ENCODE measurements at regions not wholly inside any gene's neighbourhood (a gene's known extent, or its start where the extent isn't known, plus 50 kb on each side); places are given as distances from the start of the nearest gene placed in this dataset.

- TF ChIP-seq, protein P1, sequence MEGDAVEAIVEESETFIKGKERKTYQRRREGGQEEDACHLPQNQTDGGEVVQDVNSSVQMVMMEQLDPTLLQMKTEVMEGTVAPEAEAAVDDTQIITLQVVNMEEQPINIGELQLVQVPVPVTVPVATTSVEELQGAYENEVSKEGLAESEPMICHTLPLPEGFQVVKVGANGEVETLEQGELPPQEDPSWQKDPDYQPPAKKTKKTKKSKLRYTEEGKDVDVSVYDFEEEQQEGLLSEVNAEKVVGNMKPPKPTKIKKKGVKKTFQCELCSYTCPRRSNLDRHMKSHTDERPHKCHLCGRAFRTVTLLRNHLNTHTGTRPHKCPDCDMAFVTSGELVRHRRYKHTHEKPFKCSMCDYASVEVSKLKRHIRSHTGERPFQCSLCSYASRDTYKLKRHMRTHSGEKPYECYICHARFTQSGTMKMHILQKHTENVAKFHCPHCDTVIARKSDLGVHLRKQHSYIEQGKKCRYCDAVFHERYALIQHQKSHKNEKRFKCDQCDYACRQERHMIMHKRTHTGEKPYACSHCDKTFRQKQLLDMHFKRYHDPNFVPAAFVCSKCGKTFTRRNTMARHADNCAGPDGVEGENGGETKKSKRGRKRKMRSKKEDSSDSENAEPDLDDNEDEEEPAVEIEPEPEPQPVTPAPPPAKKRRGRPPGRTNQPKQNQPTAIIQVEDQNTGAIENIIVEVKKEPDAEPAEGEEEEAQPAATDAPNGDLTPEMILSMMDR (conservative IDR thresholded peaks at IDR 0.05; ENCODE audit: low read length) = no peak
- no peak for TF ChIP-seq EZH2phosphoT487 (IDR thresholded peaks at IDR 0.05; ENCODE audit: borderline replicate concordance)
- Histone ChIP-seq H3K4me3 (ENCODE audit: low read length, poor library complexity, severe bottlenecking) (no peak overlapping the region), H3K36me3 (ENCODE audit: insufficient read depth, low read length) (no peaks in the 10 kb centered on the region), H3K9me2 (replicated peaks; ENCODE audit: low read depth, low read length) (no peaks in the 10 kb centered on the region), H3K4me1 (ENCODE audit: insufficient read depth, low read length, poor library complexity, severe bottlenecking) (peaks cover 9% of the 10 kb centered on the region), H3F3A (ENCODE audit: low read depth) (no peaks in the 10 kb centered on the region; the same call in 1 of the 2 replicates), H3K79me2 (ENCODE audit: insufficient read depth, low read length) (no peaks in the 10 kb centered on the region), H4K20me1 (ENCODE audit: insufficient read depth, low read length, poor library complexity, severe bottlenecking) (no peaks in the 10 kb centered on the region), H3K9me3 (ENCODE audit: insufficient read depth, low read depth, low read length) (no peaks in the 10 kb centered on the region), H3K27me3 (ENCODE audit: insufficient read depth, low read length, poor library complexity, severe bottlenecking) (no peaks in the 10 kb centered on the region), H3K4me2 (ENCODE audit: low read depth, low read length, poor library complexity, severe bottlenecking) (no peak overlapping the region), H2AFZ (ENCODE audit: low read length) (no peak overlapping the region), H3K9ac (ENCODE audit: low read depth, low read length, poor library complexity, severe bottlenecking) (no peak overlapping the region)
Observed at GRCh38 chrX:103158317-103158621, 56.6 kb upstream of the BEX4 start.

DNA sequence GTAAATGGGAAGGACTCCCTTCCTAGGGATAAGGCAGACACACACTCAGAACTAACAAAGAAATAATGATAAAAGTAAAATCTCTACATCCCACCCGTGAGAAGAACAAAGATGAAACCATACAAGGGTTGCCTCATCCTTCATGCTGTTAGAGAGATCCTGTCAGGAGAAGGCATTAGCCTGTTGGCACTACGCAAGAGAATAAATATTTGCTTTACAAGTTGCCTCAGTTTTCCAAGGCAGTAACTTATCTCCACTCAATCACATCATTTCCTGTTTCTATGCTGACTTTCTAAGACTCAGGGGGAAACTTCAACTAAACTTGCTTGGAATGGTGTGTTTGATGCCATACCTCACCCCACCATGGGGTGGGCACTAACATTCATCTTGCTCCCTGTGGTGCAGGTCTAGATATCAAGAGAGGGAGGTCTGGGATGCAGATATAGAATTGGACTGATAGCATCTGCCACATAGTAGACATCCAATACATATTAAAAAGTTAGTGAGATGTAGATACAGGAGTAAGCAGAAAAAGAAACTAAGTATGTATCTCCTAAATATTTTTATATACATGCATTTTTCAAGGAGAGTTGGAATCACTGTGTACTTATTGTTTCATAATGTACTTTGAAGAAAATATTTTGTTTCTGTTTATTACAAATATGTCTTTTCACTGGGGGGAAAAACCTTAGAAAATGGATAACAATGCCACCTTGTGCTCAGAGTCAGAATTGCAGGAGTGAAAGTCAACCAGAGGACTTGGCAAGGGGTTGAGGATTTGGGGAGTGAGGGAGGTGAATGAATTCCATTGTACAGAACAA is 57.2 kb upstream of the BEX4 start:
- 0 out of 2 replicates have a peak overlapping the region, but pooled peaks have one; percentile 6 for H2AFZ ChIP-seq (ENCODE audit: low read length)
- no peaks in the 10 kb centered on the region; the same call in 1 of the 2 replicates for H3F3A ChIP-seq (ENCODE audit: low read depth)
- peak overlapping the region; percentile 35 for H3K4me2 ChIP-seq (ENCODE audit: low read depth, low read length, poor library complexity, severe bottlenecking)
- H3K9me3 ChIP-seq (ENCODE audit: insufficient read depth, low read depth, low read length) = no peaks in the 10 kb centered on the region
- no peak for TF ChIP-seq EZH2phosphoT487 (IDR thresholded peaks at IDR 0.05; ENCODE audit: borderline replicate concordance)
- TF ChIP-seq, protein P1 (conservative IDR thresholded peaks at IDR 0.05; ENCODE audit: low read length) = peak; percentile 77
- peaks cover 9% of the 10 kb centered on the region for H3K4me1 ChIP-seq (ENCODE audit: insufficient read depth, low read length, poor library complexity, severe bottlenecking)
- H3K4me3 ChIP-seq (ENCODE audit: low read length, poor library complexity, severe bottlenecking) = no peak overlapping the region
- no peaks in the 10 kb centered on the region for H4K20me1 ChIP-seq (ENCODE audit: insufficient read depth, low read length, poor library complexity, severe bottlenecking)
- no peaks in the 10 kb centered on the region for H3K27me3 ChIP-seq (ENCODE audit: insufficient read depth, low read length, poor library complexity, severe bottlenecking)
- no peak overlapping the region for H3K9ac ChIP-seq (ENCODE audit: low read depth, low read length, poor library complexity, severe bottlenecking)
- no peaks in the 10 kb centered on the region for H3K79me2 ChIP-seq (ENCODE audit: insufficient read depth, low read length)
- H3K9me2 ChIP-seq (replicated peaks; ENCODE audit: low read depth, low read length) = no peaks in the 10 kb centered on the region
- no peaks in the 10 kb centered on the region for H3K36me3 ChIP-seq (ENCODE audit: insufficient read depth, low read length)

DNA sequence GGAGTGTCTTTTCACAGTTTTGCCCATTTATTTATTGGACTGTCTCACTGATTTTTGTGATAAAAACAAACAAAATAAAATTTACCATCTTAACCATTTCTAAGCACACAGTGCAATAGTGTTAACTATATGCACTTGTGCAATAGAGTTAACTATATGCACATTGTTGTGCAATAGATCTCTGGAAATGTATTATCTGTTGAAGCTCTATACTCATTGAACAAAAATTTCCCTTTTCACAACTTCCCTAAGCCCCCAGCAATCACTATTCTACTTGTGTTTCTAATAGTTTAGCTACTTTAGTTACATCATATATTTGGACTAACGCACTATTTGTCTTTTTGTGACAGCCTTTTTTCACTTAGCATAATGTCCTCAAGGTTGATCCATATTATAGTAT is 59.7 kb upstream of the BEX4 start:
- H3K9ac ChIP-seq (ENCODE audit: low read depth, low read length, poor library complexity, severe bottlenecking) = no peak overlapping the region
- H3K4me2 ChIP-seq (ENCODE audit: low read depth, low read length, poor library complexity, severe bottlenecking) = no peak overlapping the region
- H3K36me3 ChIP-seq (ENCODE audit: insufficient read depth, low read length) = no peaks in the 10 kb centered on the region
- no peaks in the 10 kb centered on the region for H3K27me3 ChIP-seq (ENCODE audit: insufficient read depth, low read length, poor library complexity, severe bottlenecking)
- no peak overlapping the region for H3K4me3 ChIP-seq (ENCODE audit: low read length, poor library complexity, severe bottlenecking)
- no peaks in the 10 kb centered on the region for H3K79me2 ChIP-seq (ENCODE audit: insufficient read depth, low read length)
- no peaks in the 10 kb centered on the region for H3K9me2 ChIP-seq (replicated peaks; ENCODE audit: low read depth, low read length)
- TF ChIP-seq, protein P1 (conservative IDR thresholded peaks at IDR 0.05; ENCODE audit: low read length) = no peak
- H4K20me1 ChIP-seq (ENCODE audit: insufficient read depth, low read length, poor library complexity, severe bottlenecking) = no peaks in the 10 kb centered on the region
- peaks cover 14% of the 10 kb centered on the region for H3K4me1 ChIP-seq (ENCODE audit: insufficient read depth, low read length, poor library complexity, severe bottlenecking)
- H3F3A ChIP-seq (ENCODE audit: low read depth) = no peaks in the 10 kb centered on the region; the same call in 1 of the 2 replicates
- H3K9me3 ChIP-seq (ENCODE audit: insufficient read depth, low read depth, low read length) = no peaks in the 10 kb centered on the region
- no peak overlapping the region for H2AFZ ChIP-seq (ENCODE audit: low read length)

Data from Loucy (cell line).